GM12892 (cell line): ENCODE measurements at regions not wholly inside any gene's neighbourhood (a gene's known extent, or its start where the extent isn't known, plus 50 kb on each side); places are given as distances from the start of the nearest gene placed in this dataset.

Experiments used
- DNase-seq: peaks from one replicate; pipeline ENCODE4 v3.0.0; 2011; ENCODE audit not compliant: insufficient read length
- FAIRE-seq: peaks from 2 replicates; lab custom pipeline; 2011; peaks lifted over from hg19 to GRCh38; lab: Jason Lieb, UNC
- POLR2A ChIP-seq: IDR thresholded peaks from 2 replicates; pipeline ENCODE4 v1.6.1; 2011; ENCODE audit warnings: low read depth, low read length, control low read depth
- POLR2AphosphoS5 ChIP-seq: IDR thresholded peaks from 2 replicates; pipeline ENCODE4 v1.6.1; 2011; ENCODE audit warnings: low read depth, low read length, control low read depth
- TAF1 ChIP-seq: IDR thresholded peaks from 2 replicates; pipeline ENCODE4 v1.6.1; 2011; ENCODE audit warnings: low read depth, mild to moderate bottlenecking, control low read depth, low read length, borderline replicate concordance

DNA sequence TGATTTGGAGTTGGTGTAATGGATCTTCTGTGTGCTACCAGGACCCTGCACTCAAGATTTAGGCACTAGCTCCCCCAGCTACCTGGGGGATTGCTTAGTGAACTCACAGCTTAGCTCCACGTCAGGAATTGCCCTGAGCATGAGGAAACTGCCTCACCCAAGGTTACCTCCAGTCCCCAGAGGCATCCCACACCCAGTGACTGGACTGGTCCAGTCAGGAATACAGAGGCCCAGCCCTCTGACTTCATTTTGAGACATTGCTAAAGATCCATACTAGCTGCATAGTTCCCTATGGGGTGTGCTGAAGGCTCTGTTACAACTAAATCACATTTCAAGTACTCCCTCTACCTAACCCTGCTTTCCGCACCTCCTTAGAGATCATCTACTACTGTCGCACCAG is 364.7 kb downstream of the EFNA5 start:
- TF ChIP-seq TAF1 (no peak), POLR2A (no peak), POLR2AphosphoS5 (no peak)
- FAIRE-seq (no peak), DNase-seq (no peak)

DNA sequence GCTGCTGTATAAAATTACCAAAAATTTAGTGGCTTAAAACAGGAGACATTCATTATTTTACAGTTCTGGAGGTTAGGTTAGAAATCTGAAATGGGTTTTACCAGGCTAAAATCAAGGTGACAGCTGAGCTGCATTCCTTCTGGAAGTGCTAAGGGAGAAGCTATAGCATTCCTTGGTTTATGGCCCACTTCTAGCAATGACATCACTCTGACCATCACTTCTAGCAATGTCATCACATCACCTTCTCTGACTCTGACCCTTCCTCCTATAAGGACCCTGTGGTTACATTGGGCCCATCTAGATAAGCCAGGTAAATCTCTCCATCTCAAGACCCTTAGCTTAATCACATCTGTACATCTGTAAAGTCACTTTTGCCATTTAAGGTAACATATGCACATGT is 366.1 kb downstream of the EFNA5 start:
- TF ChIP-seq POLR2AphosphoS5 = no peak
- TF ChIP-seq TAF1 = no peak
- no peak for TF ChIP-seq POLR2A
- no peak for FAIRE-seq
- DNase-seq = no peak

DNA sequence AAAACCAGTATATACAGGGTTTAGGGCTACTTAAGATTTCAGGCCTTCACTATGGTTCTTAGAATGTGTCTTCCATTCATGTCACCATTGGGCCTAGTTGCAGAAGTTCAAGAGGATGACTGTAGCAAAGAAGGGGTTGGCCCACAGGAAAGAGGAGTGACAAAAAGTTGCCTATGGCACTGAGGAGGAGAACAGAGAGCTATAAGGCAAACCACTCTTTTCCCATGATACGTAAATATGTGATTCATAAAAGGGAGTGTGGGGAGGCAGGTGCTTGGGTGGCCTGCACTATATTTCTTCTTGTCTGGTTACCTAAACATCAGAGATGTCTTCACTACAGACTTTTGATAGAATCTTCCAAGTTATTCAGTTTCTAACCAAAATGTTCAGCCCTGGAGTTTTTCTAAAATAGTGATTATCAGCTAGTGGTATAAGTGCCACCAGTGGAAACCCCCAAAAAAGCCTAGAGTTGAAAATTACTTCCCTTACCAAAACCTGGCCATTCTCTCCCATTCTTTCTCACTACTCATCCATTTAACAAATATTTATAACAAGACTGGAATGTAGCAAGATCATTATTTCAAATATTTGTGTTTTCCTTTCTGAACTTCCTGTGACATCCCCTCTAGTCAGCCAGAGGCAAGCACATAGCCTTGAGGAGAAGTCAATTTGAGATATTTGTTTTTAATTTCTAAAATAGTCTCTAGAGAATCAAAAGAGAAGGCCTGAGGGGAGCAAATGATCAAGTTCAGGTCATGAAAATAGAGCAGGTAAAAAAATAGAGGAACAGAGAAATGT is 367.4 kb downstream of the EFNA5 start:
- no peak for TF ChIP-seq POLR2AphosphoS5
- TF ChIP-seq POLR2A = no peak
- TF ChIP-seq TAF1 = no peak
- no peak for FAIRE-seq
- no peak for DNase-seq

DNA sequence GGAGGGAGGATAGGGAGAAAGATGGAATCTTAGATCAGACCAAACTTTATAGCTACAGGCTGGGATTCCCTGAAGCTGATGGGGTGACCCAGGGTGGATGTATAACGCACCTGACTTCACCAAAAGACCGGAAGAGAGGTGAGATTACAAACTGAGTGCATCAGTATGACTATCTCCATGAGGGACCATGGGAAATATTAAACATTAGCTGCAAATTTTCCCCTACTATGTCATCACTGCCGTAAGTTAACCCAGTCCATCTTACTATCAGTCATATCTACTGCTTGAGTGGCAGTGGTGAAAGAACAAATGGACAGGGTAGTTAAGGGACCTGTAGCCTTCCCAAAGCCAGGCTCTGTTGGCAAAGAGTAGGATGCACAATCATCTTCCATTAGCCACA is 368.3 kb downstream of the EFNA5 start:
- FAIRE-seq (no peak), DNase-seq (no peak)
- TF ChIP-seq POLR2A (no peak), POLR2AphosphoS5 (no peak), TAF1 (no peak)

DNA sequence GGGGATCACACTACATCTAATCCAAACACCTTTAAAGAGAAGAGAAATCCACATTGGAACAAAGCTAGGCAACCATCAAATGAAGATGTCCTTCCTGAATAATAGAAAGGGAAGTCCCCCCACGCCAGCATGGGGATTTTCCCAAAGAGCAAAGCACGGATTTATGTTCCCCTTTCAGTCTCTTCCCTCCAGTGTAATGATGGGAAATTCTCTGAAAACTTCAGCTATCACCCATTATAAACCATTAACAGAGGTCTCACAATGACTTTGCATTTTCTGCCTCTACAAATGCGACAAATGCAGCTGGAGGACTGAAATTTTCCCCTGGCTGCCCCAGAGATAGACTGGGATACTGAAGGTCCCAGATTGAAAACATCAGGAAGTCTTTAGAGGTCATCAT is 368.7 kb downstream of the EFNA5 start:
- DNase-seq (no peak), FAIRE-seq (peak; percentile 27)
- TF ChIP-seq POLR2A (no peak), POLR2AphosphoS5 (no peak), TAF1 (no peak)

DNA sequence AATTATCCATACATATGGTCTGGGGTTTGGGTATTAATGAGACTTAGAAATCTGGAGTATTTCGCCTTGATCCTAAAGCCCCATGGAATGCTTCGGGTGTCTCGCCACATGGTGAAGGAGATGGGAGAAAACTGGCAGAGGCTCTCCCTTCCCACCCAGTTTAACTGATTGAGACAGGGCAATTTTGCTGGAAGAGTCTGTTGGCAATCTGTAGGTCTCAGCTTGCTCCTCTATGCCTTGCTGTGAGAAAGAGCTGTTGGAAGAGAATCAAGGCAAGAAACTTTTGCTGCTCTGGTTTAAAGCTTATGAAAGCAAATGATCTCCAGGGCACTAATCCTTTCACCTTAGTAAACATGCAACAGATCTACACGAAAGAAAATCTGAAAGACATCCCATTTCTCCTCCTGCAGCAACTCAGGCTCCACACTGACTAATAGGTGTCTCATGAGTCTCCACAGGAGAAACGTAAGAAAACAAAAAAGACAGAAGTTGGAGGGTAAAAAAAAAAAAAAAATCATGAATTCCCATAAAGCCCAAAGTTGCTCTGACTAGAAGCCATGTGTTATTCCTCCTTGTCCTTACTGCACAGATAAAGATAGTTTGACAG is 369.9 kb downstream of the EFNA5 start:
- no peak for FAIRE-seq
- DNase-seq = no peak
- TF ChIP-seq POLR2A (no peak), POLR2AphosphoS5 (no peak), TAF1 (no peak)

DNA sequence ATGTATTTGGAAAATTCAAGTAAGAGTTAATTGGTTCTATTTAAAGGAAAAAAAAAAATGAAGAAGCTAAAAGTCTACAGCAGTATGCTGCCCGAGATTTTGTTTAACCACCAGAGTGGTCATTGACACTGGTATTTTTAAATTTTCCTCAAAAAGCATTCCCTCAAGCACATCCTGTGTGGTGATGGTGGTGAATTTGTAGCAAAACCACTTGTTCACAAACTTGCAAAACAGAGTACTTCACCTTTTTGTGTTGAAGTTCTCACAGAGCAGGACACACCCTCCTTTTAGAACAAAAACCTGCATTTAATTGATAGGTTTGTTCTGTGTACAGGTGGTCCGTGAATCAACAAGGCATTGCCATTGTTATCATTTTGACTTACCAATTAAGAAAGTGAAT is 374.2 kb downstream of the EFNA5 start:
- no peak for TF ChIP-seq TAF1
- TF ChIP-seq POLR2A = no peak
- TF ChIP-seq POLR2AphosphoS5 = no peak
- DNase-seq (no peak), FAIRE-seq (no peak)

DNA sequence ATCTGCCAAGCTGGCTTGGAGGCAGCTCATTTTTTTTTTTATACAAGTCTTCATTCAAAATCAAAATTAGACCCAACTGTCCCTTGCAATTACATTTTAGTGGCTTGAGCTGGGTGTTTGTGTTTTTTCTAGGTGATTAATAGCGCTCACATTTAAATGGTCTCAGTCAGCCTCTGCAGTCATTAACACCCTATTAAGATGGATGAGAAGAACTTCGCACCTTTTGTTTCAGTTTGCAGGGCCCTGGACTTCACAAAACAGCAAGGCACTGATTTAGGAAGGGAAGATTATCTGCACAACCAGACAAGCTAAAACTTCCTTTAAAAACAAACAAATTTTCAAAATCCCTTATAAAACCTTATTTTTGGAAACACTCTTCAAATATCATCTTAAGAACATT is 374.8 kb downstream of the EFNA5 start:
- TF ChIP-seq TAF1 (no peak), POLR2A (no peak)
- FAIRE-seq (no peak), DNase-seq (no peak)

DNA sequence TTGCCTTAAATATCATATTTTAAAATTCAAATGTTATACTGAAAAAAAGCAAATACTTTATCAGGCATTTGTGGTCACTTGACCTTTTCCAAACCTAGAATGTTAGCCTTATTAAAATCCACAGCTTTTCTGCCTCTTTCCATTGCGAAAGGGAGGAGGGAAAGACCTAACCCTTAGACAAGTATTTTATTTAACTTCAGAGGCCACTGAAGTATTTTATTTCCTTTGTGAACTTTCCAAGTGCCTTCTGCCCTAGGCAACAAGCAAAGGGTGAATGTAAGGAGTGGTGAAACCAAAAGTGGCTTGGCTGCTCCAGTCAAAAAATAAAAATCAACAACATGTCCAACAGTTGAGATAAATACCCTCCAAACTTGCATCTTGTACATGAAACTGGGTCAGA is 376.1 kb downstream of the EFNA5 start:
- FAIRE-seq (no peak), DNase-seq (no peak)
- TF ChIP-seq POLR2A (no peak), TAF1 (no peak), POLR2AphosphoS5 (no peak)

DNA sequence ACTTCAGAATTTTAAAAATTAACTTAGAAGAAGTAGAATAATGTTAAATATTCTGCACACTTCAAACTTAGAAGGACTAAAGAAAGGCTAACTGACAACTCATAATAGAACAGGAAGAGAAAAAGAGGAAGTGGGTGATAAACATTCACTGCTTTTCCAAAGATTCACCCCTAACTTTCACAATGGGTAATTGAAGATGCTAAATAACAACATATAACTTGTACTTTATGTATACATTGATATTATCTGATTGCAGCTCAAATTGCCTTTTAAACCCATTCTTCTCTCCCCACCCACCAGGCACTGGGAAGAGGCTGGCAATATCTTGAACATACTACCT is 376.6 kb downstream of the EFNA5 start:
- TF ChIP-seq TAF1 (no peak), POLR2AphosphoS5 (no peak), POLR2A (no peak)
- FAIRE-seq = peak; percentile 74
- peak; percentile 1 for DNase-seq

DNA sequence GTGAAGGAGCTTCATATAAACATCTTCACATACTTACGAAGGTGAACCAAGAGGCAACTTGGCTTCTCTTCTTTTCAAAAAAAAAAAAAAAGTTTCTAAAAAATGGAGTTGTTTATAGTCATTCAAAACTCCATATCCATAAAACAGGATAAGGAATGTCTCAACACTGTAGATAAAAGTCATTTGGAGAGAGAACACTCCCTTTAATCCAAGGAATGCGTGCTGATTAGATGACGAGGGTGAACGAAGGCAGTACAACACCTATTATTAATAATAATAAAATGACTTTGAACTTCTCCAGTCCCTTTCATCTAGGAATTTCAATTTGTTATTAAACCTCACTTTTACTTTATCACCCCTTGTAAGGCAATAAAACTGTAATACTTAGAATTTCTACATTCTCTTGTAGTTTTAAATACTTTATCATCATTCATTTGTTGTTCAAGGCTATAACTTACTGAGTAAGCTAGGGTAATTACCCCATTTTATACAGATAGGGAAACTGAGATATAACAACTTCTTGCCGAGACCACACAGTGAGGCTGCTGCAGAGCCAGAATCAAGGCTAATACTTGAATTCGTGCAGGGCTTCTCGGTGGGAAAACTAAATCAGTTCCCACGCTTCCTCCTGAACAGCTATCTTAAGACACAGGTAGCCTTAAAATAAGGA is 377.1 kb downstream of the EFNA5 start:
- FAIRE-seq (no peak), DNase-seq (no peak)
- TF ChIP-seq POLR2A (no peak), TAF1 (no peak), POLR2AphosphoS5 (no peak)
